K562 (cell line): ENCODE measurements at regions not wholly inside any gene's neighbourhood (a gene's known extent, or its start where the extent isn't known, plus 50 kb on each side); places are given as distances from the start of the nearest gene placed in this dataset.
A peak's percentile ranks its signal among the peaks of the same experiment; 100 is the strongest.

Source experiments
- ATAC-seq: fragments of 200-7000 bp; cut with Tn5 transposase; 3 replicates; pipeline ENCODE4 v1.9.1; 2020; ENCODE audit warnings: moderate library complexity
- BruUV-seq: library from RNA; stranded (reverse); fragments of 400-500 nt; replicated peaks from 2 replicates; lab custom pipeline; 2021; lab: Mats Ljungman, UMichigan
- CTCF ChIA-PET: fragments of 300-600 bp; formaldehyde crosslinking; extraction: SDS; loops from one replicate; lab custom pipeline; 2021; ENCODE audit warnings: low intra/inter-chr PET ratio; lab: Yijun Ruan, JAX
- POLR2A ChIA-PET: fragments of 300-600, 350-650 bp; sonication (Branson Sonifier 250); formaldehyde crosslinking; extraction: SDS; loops from one replicate; lab custom pipeline; 2021; ENCODE audit warnings: antibody characterized with exemption, inconsistent platforms; lab: Yijun Ruan, JAX
- DNase-seq, 4 experiments: peaks; one replicate each; pipeline versions ENCODE4 v3.0.0 to v3.0.0-alpha.2; 2011 to 2018; ENCODE audit warnings: low spot score in 3 of 4, mixed read lengths in 3 of 4; ENCODE audit errors: extremely low read depth in 1 of 4
- FAIRE-seq: peaks from 2 replicates; lab custom pipeline; 2011; peaks lifted over from hg19 to GRCh38; lab: Jason Lieb, UNC
- H2AFZ ChIP-seq: 2 replicates; pipeline ENCODE4 v1.6.0; 2011; ENCODE audit warnings: low read depth, low read length, control low read depth, inconsistent platforms
- H3K27ac ChIP-seq: fragments of 200-600 bp; 3 replicates; pipeline ENCODE4 v1.8.0; 2011; ENCODE audit warnings: low read depth, mild to moderate bottlenecking, control low read depth, inconsistent platforms, low read length, moderate library complexity, mixed read lengths; ENCODE audit errors: extremely low read depth
- H3K27me3 ChIP-seq, 2 experiments: fragments of 300-600 bp in 1 of 2; 2 replicates in 1 of 2; 3 replicates in 1 of 2; pipeline versions ENCODE4 v1.6.0 to v1.8.0; 2011; ENCODE audit warnings: inconsistent platforms in 2 of 2, low read length in 2 of 2, mild to moderate bottlenecking in 1 of 2, mixed read lengths in 1 of 2, moderate library complexity in 1 of 2; ENCODE audit not compliant: control insufficient read depth in 2 of 2, insufficient read depth in 2 of 2
- H3K36me3 ChIP-seq: fragments of 300-600 bp; 3 replicates; pipeline ENCODE4 v1.8.0; 2011; ENCODE audit warnings: mild to moderate bottlenecking, low read length, inconsistent platforms; ENCODE audit not compliant: control insufficient read depth, insufficient read depth
- H3K4me1 ChIP-seq, 2 experiments: fragments of 200-600 bp in 1 of 2; replicated peaks in 1 of 2; 2 replicates in 1 of 2; 3 replicates in 1 of 2; pipeline versions ENCODE4 v1.5.1 to v1.8.0; 2011; ENCODE audit warnings: inconsistent platforms in 2 of 2, low read length in 2 of 2, mild to moderate bottlenecking in 1 of 2, mixed read lengths in 1 of 2, moderate library complexity in 1 of 2; ENCODE audit not compliant: control insufficient read depth in 2 of 2, insufficient read depth in 2 of 2
- H3K4me2 ChIP-seq: 2 replicates; pipeline ENCODE4 v1.6.1; 2011; ENCODE audit warnings: low read length, control low read depth, inconsistent platforms, mixed read lengths; ENCODE audit not compliant: insufficient read depth
- H3K4me3 ChIP-seq: fragments of 200-600 bp; sonication (generic), shearing (Covaris generic); 2 replicates; pipeline ENCODE4 v1.5.1; 2016; ENCODE audit warnings: control low read depth, inconsistent platforms
- H3K79me2 ChIP-seq: fragments of 200-600 bp; 3 replicates; pipeline ENCODE4 v1.8.0; 2011; ENCODE audit warnings: low read length, inconsistent platforms; ENCODE audit not compliant: control insufficient read depth, insufficient read depth
- H3K9ac ChIP-seq, 2 experiments: 2 replicates each; pipeline versions ENCODE4 v1.6.0 to v1.6.1; 2011; ENCODE audit warnings: low read depth in 2 of 2, low read length in 2 of 2, control low read depth in 1 of 2, inconsistent platforms in 1 of 2, mild to moderate bottlenecking in 1 of 2, mixed read lengths in 1 of 2; ENCODE audit not compliant: insufficient read depth in 1 of 2
- H3K9me1 ChIP-seq: one replicate; pipeline ENCODE4 v1.6.0; 2011; ENCODE audit warnings: inconsistent platforms, mild to moderate bottlenecking, low read length, moderate library complexity; ENCODE audit not compliant: control insufficient read depth, insufficient read depth
- H3K9me3 ChIP-seq: replicated peaks from 2 replicates; pipeline ENCODE4 v1.5.1; 2011; ENCODE audit warnings: low read depth, low read length, inconsistent platforms; ENCODE audit not compliant: control insufficient read depth, insufficient read depth
- H4K20me1 ChIP-seq: replicated peaks from 2 replicates; pipeline ENCODE4 v1.6.1; 2011; ENCODE audit warnings: low read length, inconsistent platforms, mixed read lengths; ENCODE audit not compliant: control insufficient read depth, insufficient read depth
- BCL6 ChIP-seq: fragments of 250-450 bp; sonication (Bioruptor Pico); IDR thresholded peaks from 2 replicates; pipeline ENCODE4 v1.4.0; 2020
- BMI1 ChIP-seq: fragments of 150-350 bp; IDR thresholded peaks from 2 replicates; pipeline ENCODE4 v1.6.1; 2014; ENCODE audit warnings: low read length
- CBFB ChIP-seq: sonication (generic); formaldehyde crosslinking; IDR thresholded peaks from 2 replicates; pipeline ENCODE4 v1.4.0; 2020; ENCODE audit warnings: mild to moderate bottlenecking, missing genetic modification reagents
- CBX2 ChIP-seq: fragments of 200-600 bp; sonication (generic); IDR thresholded peaks from one replicate; pipeline ENCODE4 v1.6.1; 2012; ENCODE audit warnings: mild to moderate bottlenecking, low read length, inconsistent platforms; ENCODE audit not compliant: insufficient read depth, poor library complexity, severe bottlenecking
- CEBPG ChIP-seq, 3 experiments: fragments of 200-800 bp in 1 of 3; sonication (Bioruptor generic) in 1 of 3; sonication (generic) in 1 of 3; formaldehyde crosslinking in 1 of 3; IDR thresholded peaks in 2 of 3; conservative IDR thresholded peaks in 1 of 3; 2 replicates each; pipeline versions ENCODE4 v1.6.1 to v1.8.0; 2016 to 2022; ENCODE audit warnings: missing compliant biosample characterization in 2 of 3, missing genetic modification characterization in 2 of 3, mild to moderate bottlenecking in 1 of 3, missing genetic modification reagents in 1 of 3
- EZH2 ChIP-seq: IDR thresholded peaks from 2 replicates; pipeline ENCODE4 v1.6.1; 2012; ENCODE audit warnings: low read depth, mild to moderate bottlenecking, inconsistent platforms, low read length, borderline replicate concordance
- HOMEZ ChIP-seq: fragments of 250-450 bp; sonication (Bioruptor Pico); IDR thresholded peaks from 2 replicates; pipeline ENCODE4 v1.4.0; 2020; ENCODE audit warnings: mild to moderate bottlenecking, moderate library complexity
- MYNN ChIP-seq, 2 experiments: sonication (generic); formaldehyde crosslinking in 1 of 2; IDR thresholded peaks; 2 replicates each; pipeline versions ENCODE4 v1.5.0 to v1.6.1; 2016 to 2020; ENCODE audit warnings: antibody characterized with exemption in 1 of 2, missing genetic modification reagents in 1 of 2
- PTRF ChIP-seq: fragments of 450-650 bp; IDR thresholded peaks from 2 replicates; pipeline ENCODE4 v1.6.1; 2016; ENCODE audit warnings: mild to moderate bottlenecking, missing genetic modification characterization, missing compliant biosample characterization
- TAL1 ChIP-seq: fragments of 450-650 bp; IDR thresholded peaks from 2 replicates; pipeline ENCODE4 v1.6.1; 2016; ENCODE audit warnings: mild to moderate bottlenecking
- TFE3 ChIP-seq: fragments of 450-650 bp; formaldehyde crosslinking; IDR thresholded peaks from 2 replicates; pipeline ENCODE4 v1.4.0; 2020; ENCODE audit warnings: mild to moderate bottlenecking, mixed read lengths
- THAP12 ChIP-seq: fragments of 250-450 bp; sonication (Bioruptor Pico); IDR thresholded peaks from 2 replicates; pipeline ENCODE4 v1.9.0; 2021; ENCODE audit warnings: mild to moderate bottlenecking, inconsistent platforms
- ZFP30 ChIP-seq: fragments of 250-450 bp; sonication (Bioruptor Pico); IDR thresholded peaks from 2 replicates; pipeline ENCODE4 v1.8.0; 2022; ENCODE audit warnings: moderate library complexity, mild to moderate bottlenecking, inconsistent platforms, borderline replicate concordance
- ZNF280B ChIP-seq: fragments of 250-450 bp; sonication (Bioruptor Pico); IDR thresholded peaks from 2 replicates; pipeline ENCODE4 v1.5.1; 2021; ENCODE audit warnings: mild to moderate bottlenecking
- WGBS: fragments of 100-300 bp; shearing (Covaris generic); methylation state at CpG from one replicate; pipeline ENCODE4 v1.1.6; 2016; ENCODE audit warnings: low coverage, mixed read lengths; ENCODE audit not compliant: insufficient coverage; ENCODE audit errors: missing lambda C conversion rate; 5-methylcytosine and 5-hydroxymethylcytosine counted together
- in situ Hi-C: fragments of 300-500 bp; cut with MboI; formaldehyde crosslinking; loops from 4 replicates; pipeline ENCODE4 v1.15.0; 2018; ENCODE audit warnings: inconsistent platforms, mixed read lengths
- intact Hi-C: fragments of 100-400 bp; cut with micrococcal nuclease; formaldehyde crosslinking; loops from 2 replicates; pipeline ENCODE4 v1.14.2; 2022

GRCh38 chr6:169949511-169950097 lies 198.2 kb downstream of the ERMARD start (continued):
- TF ChIP-seq TFE3 (CRISPR knock-in tag) (no peak), CBX2 (no peak), CBFB (CRISPR knock-in tag) (no peak), TAL1 (no peak), BMI1 (no peak), CEBPG (CRISPR knock-in tag; IDR thresholded peaks at IDR 0.05) (no peak), CEBPG (tag; conservative IDR thresholded peaks at IDR 0.05 in 1 of 2, IDR thresholded peaks at IDR 0.05 in 1 of 2) (peak; percentile 59 to 90), EZH2 (no peak)

GRCh38 chr6:169946971-169947370 lies 195.5 kb downstream of the ERMARD start:
- intact Hi-C loops (no loop called here), in situ Hi-C loops (no loop called here)
- DNase-seq: no peak
- WGBS: 0% methylated on average over 1 of the region's 1 CpG
- CTCF ChIA-PET: no interaction called here
- Histone ChIP-seq H2AFZ (no peak overlapping the region), H3K4me1 (no peaks in the 10 kb centered on the region), H3K27me3 (0 out of 5 replicates have a peak, but pooled peaks cover 2 to 3% of the 10 kb centered on the region in 2 experiments), H4K20me1 (no peaks in the 10 kb centered on the region), H3K79me2 (no peaks in the 10 kb centered on the region), H3K36me3 (no peaks in the 10 kb centered on the region), H3K4me2 (no peak overlapping the region), H3K9me3 (no peaks in the 10 kb centered on the region), H3K4me3 (no peak overlapping the region), H3K9ac (no peak overlapping the region), H3K9me1 (no peaks in the 10 kb centered on the region), H3K27ac (no peak overlapping the region)
- POLR2A ChIA-PET: interaction anchor here (0.5 to 1.4 kb wide), 2 partner anchors 21 to 82 kb away, joined by 3 read pairs; no protein-coding TSS in a partner anchor
- no peak for ATAC-seq
- BruUV-seq: no TSS peak
- no peak for FAIRE-seq
- TF ChIP-seq PTRF (no peak), BCL6 (no peak), HOMEZ (CRISPR knock-in tag) (no peak), THAP12 (no peak), ZNF280B (CRISPR knock-in tag) (no peak), MYNN (IDR thresholded peaks at IDR 0.05) (no peak), MYNN (CRISPR knock-in tag; IDR thresholded peaks at IDR 0.05) (no peak), ZFP30 (CRISPR knock-in tag) (no peak)
